ENCODE measurements at regions not wholly inside any gene's neighbourhood (a gene's known extent, or its start where the extent isn't known, plus 50 kb on each side); places are given as distances from the start of the nearest gene placed in this dataset.

DNA sequence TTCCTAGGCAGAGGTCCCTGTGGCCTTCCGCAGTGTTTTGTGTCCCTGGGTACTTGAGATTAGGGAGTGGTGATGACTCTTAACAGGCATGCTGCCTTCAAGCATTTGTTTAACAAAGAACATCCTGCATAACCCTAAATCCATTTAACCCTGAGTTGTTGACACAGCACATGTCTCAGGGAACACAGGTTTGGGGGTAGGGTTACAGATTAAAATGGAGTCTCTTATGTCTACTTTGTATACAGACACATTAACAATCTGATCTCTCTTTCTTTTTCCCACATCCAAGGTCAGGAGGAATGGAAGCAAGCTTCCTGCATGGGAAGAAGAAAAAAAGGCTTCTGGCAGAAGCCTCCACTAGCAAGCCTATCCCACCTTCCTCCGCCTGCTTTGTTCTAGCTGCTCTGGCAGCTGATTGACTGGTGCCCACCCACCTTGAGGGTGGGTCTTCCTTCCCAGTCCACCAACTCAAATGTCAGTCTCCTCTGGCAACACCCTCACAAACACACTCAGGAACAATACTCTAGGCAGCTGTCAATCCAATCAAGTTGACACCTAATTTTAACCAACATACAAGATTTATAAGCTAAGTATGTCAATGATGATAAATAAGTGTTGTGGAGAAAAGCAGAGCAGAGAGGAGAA is 176.5 kb upstream of the CCZ1B start:
- TF ChIP-seq EP300 (IDR thresholded peaks at IDR 0.05) (no peak), POLR2A (IDR thresholded peaks at IDR 0.05; ENCODE audit: low read length) (no peak), MYC (IDR thresholded peaks at IDR 0.05; ENCODE audit: borderline replicate concordance, low read length) (no peak), KDM1A (IDR thresholded peaks at IDR 0.05; ENCODE audit: low read depth) (no peak)
- TF ChIP-seq, protein P1, sequence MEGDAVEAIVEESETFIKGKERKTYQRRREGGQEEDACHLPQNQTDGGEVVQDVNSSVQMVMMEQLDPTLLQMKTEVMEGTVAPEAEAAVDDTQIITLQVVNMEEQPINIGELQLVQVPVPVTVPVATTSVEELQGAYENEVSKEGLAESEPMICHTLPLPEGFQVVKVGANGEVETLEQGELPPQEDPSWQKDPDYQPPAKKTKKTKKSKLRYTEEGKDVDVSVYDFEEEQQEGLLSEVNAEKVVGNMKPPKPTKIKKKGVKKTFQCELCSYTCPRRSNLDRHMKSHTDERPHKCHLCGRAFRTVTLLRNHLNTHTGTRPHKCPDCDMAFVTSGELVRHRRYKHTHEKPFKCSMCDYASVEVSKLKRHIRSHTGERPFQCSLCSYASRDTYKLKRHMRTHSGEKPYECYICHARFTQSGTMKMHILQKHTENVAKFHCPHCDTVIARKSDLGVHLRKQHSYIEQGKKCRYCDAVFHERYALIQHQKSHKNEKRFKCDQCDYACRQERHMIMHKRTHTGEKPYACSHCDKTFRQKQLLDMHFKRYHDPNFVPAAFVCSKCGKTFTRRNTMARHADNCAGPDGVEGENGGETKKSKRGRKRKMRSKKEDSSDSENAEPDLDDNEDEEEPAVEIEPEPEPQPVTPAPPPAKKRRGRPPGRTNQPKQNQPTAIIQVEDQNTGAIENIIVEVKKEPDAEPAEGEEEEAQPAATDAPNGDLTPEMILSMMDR (IDR thresholded peaks at IDR 0.05) = no peak

Measured in A549 (cell line).